ENCODE measurements at regions not wholly inside any gene's neighbourhood (a gene's known extent, or its start where the extent isn't known, plus 50 kb on each side); places are given as distances from the start of the nearest gene placed in this dataset.

- TF ChIP-seq CTCF (IDR thresholded peaks at IDR 0.05) (no peak), POLR2A (IDR thresholded peaks at IDR 0.05) (no peak), POLR2AphosphoS5 (IDR thresholded peaks at IDR 0.05) (no peak), EP300 (IDR thresholded peaks at IDR 0.05; ENCODE audit: low read depth) (no peak)
Measured at GRCh38 chr9:12060067-12060466, 633.1 kb upstream of the TYRP1 start.

Data from transverse colon (tissue), 4 donors.